Mesothelial cell of epicardium (in vitro differentiated cells): ENCODE measurements at regions not wholly inside any gene's neighbourhood (a gene's known extent, or its start where the extent isn't known, plus 50 kb on each side); places are given as distances from the start of the nearest gene placed in this dataset.

Source experiments
- DNase-seq, 2 experiments: peaks; one replicate each; pipeline ENCODE4 v3.0.0; 2021; ENCODE audit warnings: low spot score in 2 of 2; ENCODE audit not compliant: unreplicated experiment in 2 of 2
- H3K27ac Mint-ChIP-seq: 2 replicates; pipeline ENCODE4 v1.8.0; 2021; ENCODE audit warnings: mixed read lengths
- H3K27me3 Mint-ChIP-seq: 2 replicates; pipeline ENCODE4 v1.8.0; 2021; ENCODE audit warnings: low read depth, mixed read lengths
- H3K36me3 Mint-ChIP-seq: 2 replicates; pipeline ENCODE4 v1.8.0; 2021; ENCODE audit warnings: mixed read lengths
- H3K4me1 Mint-ChIP-seq: 2 replicates; pipeline ENCODE4 v1.8.0; 2021; ENCODE audit warnings: mixed read lengths
- H3K4me3 Mint-ChIP-seq: 2 replicates; pipeline ENCODE4 v1.8.0; 2021; ENCODE audit warnings: mild to moderate bottlenecking, moderate library complexity, mixed read lengths
- H3K9me3 Mint-ChIP-seq: 2 replicates; pipeline ENCODE4 v1.8.0; 2021; ENCODE audit warnings: mixed read lengths
- TF ChIP-seq, protein P1 (sequence below): fragments of 200-600 bp; sonication (generic); IDR thresholded peaks from one replicate; pipeline ENCODE4 v1.5.0; 2021; ENCODE audit warnings: antibody characterized with exemption; ENCODE audit not compliant: unreplicated experiment

DNA sequence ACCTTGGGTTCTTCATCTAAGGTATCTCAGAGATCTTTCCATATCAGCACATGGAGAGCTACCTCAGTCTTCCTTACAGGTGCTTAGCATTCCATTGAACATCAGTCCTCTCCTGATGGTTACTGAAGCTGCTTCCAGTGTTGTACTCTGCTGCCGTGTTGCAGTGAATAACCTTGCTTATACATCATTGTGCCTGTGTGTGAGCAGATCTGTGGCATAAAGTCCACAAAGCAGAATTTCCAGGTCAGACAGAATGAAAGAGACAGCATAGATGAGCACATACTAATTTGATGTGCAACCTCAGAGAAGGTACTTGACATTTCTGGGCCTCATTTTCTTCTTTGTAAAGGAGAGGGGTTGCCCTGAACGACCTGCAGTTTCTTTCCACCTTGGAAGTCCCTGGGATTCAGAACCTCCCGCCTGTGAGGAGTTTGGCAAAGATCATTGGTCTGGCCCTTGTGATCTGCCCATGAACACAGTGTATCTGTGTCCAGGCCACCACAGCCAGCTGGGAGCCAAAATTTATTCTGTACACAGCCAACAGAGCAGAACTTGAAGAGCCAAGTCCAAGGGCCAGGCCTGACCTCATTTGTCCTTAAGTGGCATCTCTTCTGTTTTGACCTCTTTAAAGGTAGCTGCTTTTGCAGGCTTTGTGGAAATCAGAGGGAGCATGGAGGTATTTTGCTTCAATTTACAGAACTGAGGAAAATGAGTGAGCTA, 57.2 kb upstream of the SLC7A14 start:
- TF ChIP-seq, protein P1, sequence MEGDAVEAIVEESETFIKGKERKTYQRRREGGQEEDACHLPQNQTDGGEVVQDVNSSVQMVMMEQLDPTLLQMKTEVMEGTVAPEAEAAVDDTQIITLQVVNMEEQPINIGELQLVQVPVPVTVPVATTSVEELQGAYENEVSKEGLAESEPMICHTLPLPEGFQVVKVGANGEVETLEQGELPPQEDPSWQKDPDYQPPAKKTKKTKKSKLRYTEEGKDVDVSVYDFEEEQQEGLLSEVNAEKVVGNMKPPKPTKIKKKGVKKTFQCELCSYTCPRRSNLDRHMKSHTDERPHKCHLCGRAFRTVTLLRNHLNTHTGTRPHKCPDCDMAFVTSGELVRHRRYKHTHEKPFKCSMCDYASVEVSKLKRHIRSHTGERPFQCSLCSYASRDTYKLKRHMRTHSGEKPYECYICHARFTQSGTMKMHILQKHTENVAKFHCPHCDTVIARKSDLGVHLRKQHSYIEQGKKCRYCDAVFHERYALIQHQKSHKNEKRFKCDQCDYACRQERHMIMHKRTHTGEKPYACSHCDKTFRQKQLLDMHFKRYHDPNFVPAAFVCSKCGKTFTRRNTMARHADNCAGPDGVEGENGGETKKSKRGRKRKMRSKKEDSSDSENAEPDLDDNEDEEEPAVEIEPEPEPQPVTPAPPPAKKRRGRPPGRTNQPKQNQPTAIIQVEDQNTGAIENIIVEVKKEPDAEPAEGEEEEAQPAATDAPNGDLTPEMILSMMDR, result no peak
- H3K27ac Mint-ChIP-seq, result no peak overlapping the region
- no peaks in the 10 kb centered on the region for H3K27me3 Mint-ChIP-seq
- peaks cover 27% of the 10 kb centered on the region for H3K9me3 Mint-ChIP-seq
- no peak for DNase-seq
- no peaks in the 10 kb centered on the region for H3K36me3 Mint-ChIP-seq
- H3K4me3 Mint-ChIP-seq, result no peak overlapping the region
- H3K4me1 Mint-ChIP-seq, result peaks cover 8% of the 10 kb centered on the region

DNA sequence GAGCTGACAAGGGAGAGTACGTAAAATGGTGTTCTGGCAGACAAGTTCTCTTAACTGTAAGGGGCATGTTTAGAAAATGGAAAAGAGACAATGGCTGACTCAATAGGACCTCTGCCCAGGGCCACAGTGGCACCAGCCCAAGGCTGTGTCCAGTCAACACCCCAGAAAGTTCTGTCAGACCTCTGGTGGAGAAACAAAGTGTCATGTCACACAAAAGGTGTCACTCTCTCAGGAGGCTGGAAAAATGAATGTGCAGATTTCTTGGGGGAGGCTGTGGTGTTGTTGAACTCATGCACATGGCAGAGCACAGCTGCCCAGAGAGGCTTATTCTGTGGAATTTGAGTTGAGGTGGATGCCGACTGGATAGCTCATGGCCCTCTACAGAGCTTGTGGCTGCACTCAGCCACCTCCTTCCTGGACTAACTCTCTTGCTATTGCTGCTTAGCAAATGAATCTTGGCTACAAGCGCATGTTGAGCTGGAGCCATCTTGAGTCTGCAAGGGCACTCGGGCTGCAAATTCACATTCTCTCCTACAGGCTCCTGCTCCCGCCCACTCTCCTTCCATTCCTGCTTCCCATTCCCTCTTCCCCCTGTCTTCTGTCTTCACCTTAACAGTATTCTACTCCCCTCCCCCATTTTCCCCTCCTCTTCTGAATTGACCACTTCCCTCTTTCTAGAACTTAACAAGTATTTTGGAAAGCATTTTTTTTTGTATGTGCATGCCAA, 55.8 kb upstream of the SLC7A14 start:
- Mint-ChIP-seq H3K27ac (no peak overlapping the region), H3K4me1 (peaks cover 8% of the 10 kb centered on the region), H3K4me3 (no peak overlapping the region), H3K9me3 (peaks cover 19% of the 10 kb centered on the region), H3K36me3 (no peaks in the 10 kb centered on the region), H3K27me3 (no peaks in the 10 kb centered on the region)
- DNase-seq, result no peak
- TF ChIP-seq, protein P1, result no peak

DNA sequence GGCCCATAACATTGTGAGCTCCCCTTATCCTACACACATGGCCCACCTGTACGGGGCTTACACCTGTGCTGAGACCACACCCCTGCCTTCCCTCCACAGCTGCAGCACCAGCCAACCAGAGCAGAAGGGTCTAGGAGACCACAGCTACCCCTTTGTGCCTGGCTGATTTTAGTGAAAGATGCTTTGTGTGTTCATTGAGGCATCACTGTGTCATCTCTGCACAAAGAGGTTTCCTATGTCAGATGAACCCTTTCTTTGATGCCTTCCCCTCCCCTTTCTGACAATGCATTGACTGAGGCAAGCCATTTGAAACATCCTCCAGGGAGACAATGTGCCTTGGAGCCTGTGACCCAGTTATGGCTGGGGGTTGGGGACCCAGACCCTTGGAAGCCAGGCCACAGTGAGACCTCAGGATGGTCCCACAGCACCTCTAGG, 54.9 kb upstream of the SLC7A14 start:
- Mint-ChIP-seq H3K9me3 (peaks cover 10% of the 10 kb centered on the region), H3K4me3 (no peak overlapping the region)

DNA sequence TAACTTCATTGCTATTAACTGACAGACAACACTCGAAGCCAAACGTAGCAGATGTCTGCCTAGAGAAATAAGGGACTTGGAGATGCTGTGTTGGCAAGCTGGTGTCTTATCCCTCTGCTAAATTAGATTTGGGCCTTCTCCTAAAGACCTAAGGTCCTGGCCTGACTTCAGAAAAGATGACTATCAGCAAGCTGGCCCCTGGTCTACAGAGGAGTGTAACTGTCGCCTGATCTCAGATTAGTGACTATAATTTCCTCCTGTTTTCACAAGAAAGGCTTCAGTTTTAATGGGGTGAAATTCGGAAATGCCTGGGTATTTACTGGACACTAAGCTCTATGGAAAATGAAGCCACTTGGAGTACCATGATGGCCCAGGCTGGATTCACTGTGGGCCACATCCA, 53.1 kb upstream of the SLC7A14 start:
- no peak for DNase-seq
- TF ChIP-seq, protein P1, result no peak
- no peaks in the 10 kb centered on the region for H3K27me3 Mint-ChIP-seq
- no peak overlapping the region for H3K27ac Mint-ChIP-seq
- no peak overlapping the region for H3K4me3 Mint-ChIP-seq
- no peaks in the 10 kb centered on the region for H3K36me3 Mint-ChIP-seq
- peaks cover 4% of the 10 kb centered on the region for H3K9me3 Mint-ChIP-seq
- H3K4me1 Mint-ChIP-seq, result peaks cover 19% of the 10 kb centered on the region

More for the DNA sequence above, 54.9 kb upstream of the SLC7A14 start:
- Mint-ChIP-seq H3K27ac (no peak overlapping the region), H3K36me3 (no peaks in the 10 kb centered on the region), H3K4me1 (peaks cover 14% of the 10 kb centered on the region), H3K27me3 (no peaks in the 10 kb centered on the region)
- DNase-seq, result no peak
- TF ChIP-seq, protein P1, result no peak

DNA sequence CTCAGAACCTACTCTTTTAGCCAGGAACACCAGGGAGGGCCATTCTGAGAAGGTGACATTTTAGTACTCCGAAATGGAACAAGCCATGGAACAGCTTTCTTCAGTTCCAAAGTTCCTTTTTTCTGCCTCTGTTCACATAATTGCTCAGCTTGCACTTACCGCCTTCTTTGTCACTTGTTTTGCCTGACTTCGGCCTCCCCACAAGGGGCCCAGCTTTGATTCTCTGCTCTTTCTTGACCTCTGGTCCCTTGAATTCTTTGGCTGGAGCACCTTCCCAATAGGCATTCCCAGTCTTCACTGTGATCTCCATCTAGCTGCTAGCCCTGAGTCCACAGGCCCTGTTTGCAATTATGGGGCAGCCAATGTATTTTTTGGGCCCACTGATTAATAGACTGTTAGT, 51.4 kb upstream of the SLC7A14 start:
- TF ChIP-seq, protein P1, result no peak
- H3K27me3 Mint-ChIP-seq, result no peaks in the 10 kb centered on the region
- no peaks in the 10 kb centered on the region for H3K9me3 Mint-ChIP-seq
- H3K27ac Mint-ChIP-seq, result no peak overlapping the region
- no peak overlapping the region for H3K4me3 Mint-ChIP-seq
- no peaks in the 10 kb centered on the region for H3K36me3 Mint-ChIP-seq
- DNase-seq, result no peak
- peaks cover 14% of the 10 kb centered on the region for H3K4me1 Mint-ChIP-seq
